ENCODE measurements at regions not wholly inside any gene's neighbourhood (a gene's known extent, or its start where the extent isn't known, plus 50 kb on each side); places are given as distances from the start of the nearest gene placed in this dataset.

DNA sequence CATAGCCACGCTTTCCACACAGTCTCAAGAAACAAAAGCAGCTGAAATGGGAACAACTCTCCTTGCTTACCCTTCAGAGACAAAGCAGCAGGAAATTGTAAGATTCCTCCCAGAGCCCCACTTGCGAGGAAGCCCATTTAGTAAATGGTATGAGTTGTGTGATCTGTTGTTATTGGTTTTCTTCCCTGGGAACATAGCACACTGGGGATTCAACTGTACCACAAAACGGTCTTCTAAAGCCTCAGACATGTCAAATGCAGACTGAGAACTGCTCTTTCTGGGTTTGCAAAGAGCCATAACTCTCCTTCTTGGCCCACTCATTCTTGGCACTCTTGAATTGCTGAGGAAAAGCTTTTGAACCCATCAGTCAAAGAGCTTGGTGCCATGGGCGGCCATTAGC lies 101.0 kb upstream of the COL8A1 start:
- H3K27me3 ChIP-seq (ENCODE audit: control insufficient read depth, insufficient read depth, low read length): no peaks in the 10 kb centered on the region
- no peak overlapping the region for H3K4me3 ChIP-seq (ENCODE audit: low read depth, low read length)
- H3K36me3 ChIP-seq (ENCODE audit: control insufficient read depth, insufficient read depth, low read length): no peaks in the 10 kb centered on the region
- TF ChIP-seq, protein P1, sequence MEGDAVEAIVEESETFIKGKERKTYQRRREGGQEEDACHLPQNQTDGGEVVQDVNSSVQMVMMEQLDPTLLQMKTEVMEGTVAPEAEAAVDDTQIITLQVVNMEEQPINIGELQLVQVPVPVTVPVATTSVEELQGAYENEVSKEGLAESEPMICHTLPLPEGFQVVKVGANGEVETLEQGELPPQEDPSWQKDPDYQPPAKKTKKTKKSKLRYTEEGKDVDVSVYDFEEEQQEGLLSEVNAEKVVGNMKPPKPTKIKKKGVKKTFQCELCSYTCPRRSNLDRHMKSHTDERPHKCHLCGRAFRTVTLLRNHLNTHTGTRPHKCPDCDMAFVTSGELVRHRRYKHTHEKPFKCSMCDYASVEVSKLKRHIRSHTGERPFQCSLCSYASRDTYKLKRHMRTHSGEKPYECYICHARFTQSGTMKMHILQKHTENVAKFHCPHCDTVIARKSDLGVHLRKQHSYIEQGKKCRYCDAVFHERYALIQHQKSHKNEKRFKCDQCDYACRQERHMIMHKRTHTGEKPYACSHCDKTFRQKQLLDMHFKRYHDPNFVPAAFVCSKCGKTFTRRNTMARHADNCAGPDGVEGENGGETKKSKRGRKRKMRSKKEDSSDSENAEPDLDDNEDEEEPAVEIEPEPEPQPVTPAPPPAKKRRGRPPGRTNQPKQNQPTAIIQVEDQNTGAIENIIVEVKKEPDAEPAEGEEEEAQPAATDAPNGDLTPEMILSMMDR (IDR thresholded peaks at IDR 0.05; ENCODE audit: insufficient read depth, low read length, poor library complexity, severe bottlenecking): no peak
- DNase-seq (ENCODE audit: low read depth): no peak

DNA sequence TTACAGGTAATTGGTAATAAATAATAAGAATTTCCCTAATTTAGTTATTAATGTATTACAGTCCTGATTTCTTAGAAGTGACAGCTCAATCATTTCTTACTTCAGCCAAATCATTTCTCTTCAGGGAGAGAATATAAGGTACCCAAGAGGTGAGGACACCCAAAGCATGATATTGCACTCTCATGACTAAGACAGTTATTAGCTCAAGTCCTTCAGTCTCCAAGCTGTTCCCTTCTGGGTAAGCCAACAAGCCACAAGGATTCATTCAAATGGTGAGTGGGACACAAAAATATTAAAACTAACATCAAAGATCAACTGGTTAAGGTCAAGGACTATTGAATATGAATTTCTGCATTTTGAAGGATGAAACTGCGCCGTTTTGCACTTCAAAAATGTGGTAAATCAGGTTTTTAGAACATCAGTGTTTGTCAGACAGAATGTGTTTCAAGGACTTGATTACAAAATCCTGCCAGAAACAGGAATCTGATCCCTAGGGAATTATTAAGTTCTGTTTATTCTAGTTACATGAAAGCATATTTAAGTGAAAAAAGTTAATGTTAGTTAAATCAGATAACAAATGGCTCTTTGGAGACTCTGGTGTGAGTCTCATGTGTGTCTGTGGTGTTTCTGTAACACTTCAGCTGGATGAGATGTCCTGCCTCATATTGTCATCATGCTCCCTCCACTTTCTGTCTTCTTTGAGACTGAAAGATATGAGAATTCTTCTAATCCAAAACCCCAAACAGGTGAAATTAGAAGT lies 101.7 kb upstream of the COL8A1 start:
- TF ChIP-seq, protein P1 (IDR thresholded peaks at IDR 0.05; ENCODE audit: insufficient read depth, low read length, poor library complexity, severe bottlenecking): no peak
- H3K27me3 ChIP-seq (ENCODE audit: control insufficient read depth, insufficient read depth, low read length): no peaks in the 10 kb centered on the region
- no peak for DNase-seq (ENCODE audit: low read depth)
- H3K4me3 ChIP-seq (ENCODE audit: low read depth, low read length): no peak overlapping the region
- H3K36me3 ChIP-seq (ENCODE audit: control insufficient read depth, insufficient read depth, low read length): no peaks in the 10 kb centered on the region

DNA sequence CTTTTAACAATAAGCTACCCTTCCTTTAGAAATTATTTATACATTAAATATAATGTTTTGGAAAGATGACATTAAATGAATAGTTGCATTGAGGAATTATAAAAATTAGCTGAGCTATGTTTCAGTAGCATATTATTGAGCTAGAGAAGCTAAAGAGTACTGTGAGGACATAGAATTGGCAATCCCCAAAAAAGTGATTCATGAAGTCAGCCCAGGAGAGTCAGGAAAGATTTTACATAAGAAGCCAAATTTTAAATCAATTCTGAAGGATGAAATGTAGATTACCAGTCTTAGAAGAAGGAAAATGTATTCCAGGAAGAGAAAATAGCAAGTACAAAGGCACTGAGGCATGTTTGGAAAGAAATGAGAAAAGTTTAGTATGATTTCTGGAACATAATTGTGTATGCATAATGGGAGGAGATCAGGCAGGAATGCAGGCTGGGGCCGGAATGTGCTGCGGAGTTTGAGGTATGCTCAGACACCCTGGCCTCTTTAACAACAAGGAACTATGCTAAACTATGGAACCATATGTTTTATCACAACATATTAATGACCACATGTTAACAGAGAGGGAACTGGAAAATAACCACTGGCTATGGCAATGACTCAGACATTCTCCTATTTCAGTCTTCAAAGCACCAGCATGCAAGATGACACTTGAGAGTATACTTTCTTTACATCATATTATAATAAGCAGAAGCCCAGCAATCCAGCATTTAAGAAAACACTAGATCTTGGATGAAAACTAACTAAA lies 103.3 kb upstream of the COL8A1 start:
- peak; percentile 9 for DNase-seq (ENCODE audit: low read depth)
- no peak overlapping the region for H3K4me3 ChIP-seq (ENCODE audit: low read depth, low read length)
- TF ChIP-seq, protein P1 (IDR thresholded peaks at IDR 0.05; ENCODE audit: insufficient read depth, low read length, poor library complexity, severe bottlenecking): no peak
- no peaks in the 10 kb centered on the region for H3K27me3 ChIP-seq (ENCODE audit: control insufficient read depth, insufficient read depth, low read length)
- H3K36me3 ChIP-seq (ENCODE audit: control insufficient read depth, insufficient read depth, low read length): no peaks in the 10 kb centered on the region

DNA sequence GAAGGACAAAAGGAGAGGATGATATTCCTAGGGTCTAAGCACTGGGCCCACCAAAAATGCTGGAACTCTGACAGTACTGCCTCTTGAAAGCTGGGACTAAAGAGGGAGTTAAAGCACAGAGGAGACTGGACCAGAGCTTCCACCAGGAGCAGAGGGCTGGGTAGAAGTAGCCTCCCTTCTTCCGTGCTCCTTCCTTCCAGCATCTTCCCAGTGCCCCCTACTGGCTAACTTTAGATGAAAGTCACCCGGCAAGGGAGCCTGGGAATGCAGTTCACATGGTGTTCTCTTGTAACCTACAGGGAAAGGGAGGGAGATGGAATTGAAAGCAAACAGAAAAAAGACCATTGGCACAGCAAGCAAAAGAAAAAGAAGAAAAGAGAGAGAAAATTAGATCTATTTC lies 106.1 kb upstream of the COL8A1 start:
- no peaks in the 10 kb centered on the region for H3K36me3 ChIP-seq (ENCODE audit: control insufficient read depth, insufficient read depth, low read length)
- no peak for DNase-seq (ENCODE audit: low read depth)
- H3K4me3 ChIP-seq (ENCODE audit: low read depth, low read length): no peak overlapping the region
- TF ChIP-seq, protein P1 (IDR thresholded peaks at IDR 0.05; ENCODE audit: insufficient read depth, low read length, poor library complexity, severe bottlenecking): peak; percentile 60
- no peaks in the 10 kb centered on the region for H3K27me3 ChIP-seq (ENCODE audit: control insufficient read depth, insufficient read depth, low read length)

DNA sequence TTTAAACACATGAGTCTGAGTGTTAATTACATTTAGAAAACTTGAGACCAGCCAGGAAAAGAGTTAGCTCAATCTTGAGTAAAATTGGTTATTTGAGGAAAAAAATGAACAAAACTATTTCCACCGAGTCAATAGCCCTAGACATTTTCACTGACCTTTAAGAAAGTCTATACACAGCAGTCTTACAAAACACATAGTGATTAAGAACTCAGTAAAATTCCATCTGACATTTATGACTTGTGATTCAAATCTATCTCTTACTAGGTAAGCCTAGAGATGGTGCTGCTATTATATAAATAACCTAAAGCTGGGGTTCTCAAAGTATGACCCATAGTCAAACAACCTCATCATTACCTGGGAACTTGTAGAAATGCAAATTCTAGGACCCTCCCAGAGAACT lies 109.1 kb upstream of the COL8A1 start:
- no peaks in the 10 kb centered on the region for H3K27me3 ChIP-seq (ENCODE audit: control insufficient read depth, insufficient read depth, low read length)
- no peak for DNase-seq (ENCODE audit: low read depth)
- no peak overlapping the region for H3K4me3 ChIP-seq (ENCODE audit: low read depth, low read length)
- TF ChIP-seq, protein P1 (IDR thresholded peaks at IDR 0.05; ENCODE audit: insufficient read depth, low read length, poor library complexity, severe bottlenecking): no peak
- H3K36me3 ChIP-seq (ENCODE audit: control insufficient read depth, insufficient read depth, low read length): no peaks in the 10 kb centered on the region

Data from kidney epithelial cell (primary cell).